ENCODE measurements at regions not wholly inside any gene's neighbourhood (a gene's known extent, or its start where the extent isn't known, plus 50 kb on each side); places are given as distances from the start of the nearest gene placed in this dataset.
"Not testable (repeated sequence)": the region's sequence is repeated elsewhere in the genome, so short reads cannot be mapped to it uniquely, and the experiment has no call there.

- no peak for DNase-seq
Observed at GRCh38 chr10:130352291-130352645, 216.1 kb downstream of the GLRX3 start.

- DNase-seq = no peak
Observed at GRCh38 chr10:130353928-130354572, 217.9 kb downstream of the GLRX3 start.

- no peak for DNase-seq
Observed at GRCh38 chr10:130354573-130354954, 218.4 kb downstream of the GLRX3 start.

DNA sequence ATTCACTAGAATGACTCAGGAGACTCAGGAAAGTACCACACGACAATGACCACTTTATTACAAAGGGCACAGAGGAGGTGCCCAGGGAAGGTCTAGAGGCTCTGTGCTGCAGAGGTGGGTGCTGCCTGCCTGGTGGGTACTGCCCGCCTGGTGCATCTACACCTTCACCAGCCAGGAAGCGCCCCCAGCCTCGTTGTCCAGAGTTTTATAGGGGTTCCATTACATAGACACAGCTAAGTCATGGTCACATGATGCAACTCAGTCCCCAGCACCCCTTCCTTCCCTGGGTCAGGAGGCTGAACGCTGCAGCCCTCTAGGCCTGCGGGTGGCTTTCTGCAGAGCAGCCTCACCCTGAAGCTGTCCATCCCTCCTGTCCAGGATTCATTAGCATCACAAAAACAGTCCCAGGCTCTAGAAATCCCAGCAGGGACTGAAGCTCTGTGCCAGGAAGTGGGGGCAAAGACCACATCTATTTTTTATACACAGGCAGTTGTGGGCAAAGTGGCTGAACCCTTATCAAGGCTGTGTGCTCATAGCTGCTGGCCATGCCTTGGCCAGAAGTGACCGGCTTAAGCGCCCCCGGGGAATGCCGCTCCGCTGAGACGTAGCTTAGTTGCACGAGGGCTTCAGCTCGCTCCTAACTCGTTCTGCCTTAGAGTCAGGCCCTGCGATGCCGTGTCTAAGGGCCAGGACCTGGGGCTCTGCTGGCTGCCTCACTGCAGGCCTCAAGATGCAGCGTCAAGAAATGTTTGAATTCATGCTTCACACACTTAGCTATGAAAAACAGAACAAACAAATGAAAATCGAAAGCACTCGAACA is 219.0 kb downstream of the GLRX3 start:
- no peak for DNase-seq

GRCh38 chr10:130356429-130356828 is 220.2 kb downstream of the GLRX3 start:
- not testable (repeated sequence) for DNase-seq

DNA sequence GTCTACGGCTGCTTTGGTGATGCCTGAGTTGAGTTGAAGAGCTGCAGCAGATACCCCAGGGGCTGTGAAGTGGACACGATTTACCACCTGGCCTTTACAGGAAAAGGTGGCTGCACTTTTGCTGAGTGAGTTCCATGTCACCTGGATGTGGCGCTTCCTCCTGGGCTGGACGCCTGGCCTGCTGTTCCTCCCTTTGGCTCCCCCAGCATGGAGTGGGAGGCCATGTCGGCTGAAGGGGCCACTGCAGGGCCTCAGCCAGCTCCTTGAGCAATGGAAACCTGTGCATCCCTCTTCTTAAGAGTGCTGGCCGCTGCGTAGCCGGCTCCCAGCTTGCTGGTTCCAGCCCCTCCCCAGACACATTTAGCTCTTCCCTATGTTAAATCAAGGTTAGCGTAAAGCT is 221.0 kb downstream of the GLRX3 start:
- no peak for DNase-seq

DNA sequence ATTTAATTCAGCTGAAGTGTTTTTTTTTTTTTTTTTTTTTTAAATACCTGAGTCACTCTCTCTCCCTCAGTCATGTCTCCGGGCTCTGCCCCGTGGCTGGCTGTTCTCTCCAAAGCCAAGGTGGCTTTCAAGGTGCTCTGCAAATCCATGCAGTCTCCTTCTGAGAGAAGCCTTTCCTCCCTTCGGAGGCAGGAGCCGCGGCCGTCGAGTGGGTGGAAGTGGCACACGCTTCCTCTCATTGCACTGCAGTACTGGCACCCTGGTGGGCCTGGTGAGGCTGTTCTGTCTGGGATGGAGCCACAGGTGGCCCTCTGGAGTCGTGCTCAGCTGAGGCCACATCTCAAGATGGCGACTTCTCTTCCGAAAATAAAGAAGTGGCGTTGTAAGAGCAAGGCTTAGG is 221.8 kb downstream of the GLRX3 start:
- DNase-seq = no peak

DNA sequence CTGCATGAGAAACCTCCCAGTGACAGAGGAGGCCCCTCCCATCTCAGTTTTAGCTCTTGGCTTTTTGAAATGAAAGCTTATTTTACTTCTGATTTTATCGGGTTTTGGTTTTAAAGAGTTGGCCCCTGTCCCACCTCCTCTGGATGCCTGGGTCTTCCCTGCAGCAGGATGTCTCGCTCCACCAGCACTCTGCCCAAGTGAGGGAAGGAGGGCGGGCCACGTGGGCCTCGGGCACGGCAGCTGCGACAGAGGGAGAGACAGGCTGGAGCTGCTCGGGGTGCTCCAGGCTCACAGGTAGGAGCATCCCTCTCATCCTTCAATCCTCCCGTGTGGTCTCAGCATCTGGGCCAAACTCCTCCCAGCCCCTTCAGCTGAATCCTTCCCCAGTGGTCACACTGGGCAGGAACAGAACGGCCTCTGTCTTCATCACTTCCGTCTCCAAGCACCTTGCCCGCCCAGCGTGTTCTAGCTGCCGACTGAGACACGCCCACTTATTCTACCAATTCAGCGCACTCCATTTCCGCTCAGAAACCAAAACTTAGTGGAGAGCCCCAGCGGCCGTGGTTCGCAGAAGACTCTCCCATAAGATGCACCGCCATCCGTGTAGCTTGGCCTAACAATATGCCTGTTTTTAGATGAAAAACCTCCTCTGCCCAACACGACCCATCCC is 222.9 kb downstream of the GLRX3 start:
- DNase-seq = no peak

- no peak for DNase-seq
Observed at GRCh38 chr10:130359711-130360110, 223.5 kb downstream of the GLRX3 start.

DNA sequence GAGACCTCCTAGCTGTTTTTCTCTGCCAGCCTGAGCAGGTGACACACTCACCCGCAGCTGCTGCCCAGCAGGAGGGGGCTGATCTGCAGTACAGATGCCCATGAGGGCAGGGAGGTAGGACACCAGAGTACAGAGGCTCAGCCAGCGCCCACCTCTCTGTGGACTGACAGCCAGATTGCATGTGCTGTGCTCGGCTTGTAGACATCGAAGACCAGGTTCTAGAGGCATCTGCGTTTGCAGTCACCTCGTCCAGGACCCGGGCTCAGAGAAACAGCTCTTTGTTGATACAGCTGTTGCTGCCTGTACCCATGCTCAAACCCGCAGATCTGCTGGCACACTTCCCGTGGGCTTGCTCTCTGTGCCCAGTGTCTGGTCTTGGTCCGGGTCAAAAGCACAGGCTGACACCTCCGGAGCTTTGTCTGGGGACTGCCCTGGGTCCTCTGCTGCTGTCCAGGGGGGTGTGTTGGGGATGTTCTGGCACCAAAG is 224.7 kb downstream of the GLRX3 start:
- DNase-seq = no peak

DNA sequence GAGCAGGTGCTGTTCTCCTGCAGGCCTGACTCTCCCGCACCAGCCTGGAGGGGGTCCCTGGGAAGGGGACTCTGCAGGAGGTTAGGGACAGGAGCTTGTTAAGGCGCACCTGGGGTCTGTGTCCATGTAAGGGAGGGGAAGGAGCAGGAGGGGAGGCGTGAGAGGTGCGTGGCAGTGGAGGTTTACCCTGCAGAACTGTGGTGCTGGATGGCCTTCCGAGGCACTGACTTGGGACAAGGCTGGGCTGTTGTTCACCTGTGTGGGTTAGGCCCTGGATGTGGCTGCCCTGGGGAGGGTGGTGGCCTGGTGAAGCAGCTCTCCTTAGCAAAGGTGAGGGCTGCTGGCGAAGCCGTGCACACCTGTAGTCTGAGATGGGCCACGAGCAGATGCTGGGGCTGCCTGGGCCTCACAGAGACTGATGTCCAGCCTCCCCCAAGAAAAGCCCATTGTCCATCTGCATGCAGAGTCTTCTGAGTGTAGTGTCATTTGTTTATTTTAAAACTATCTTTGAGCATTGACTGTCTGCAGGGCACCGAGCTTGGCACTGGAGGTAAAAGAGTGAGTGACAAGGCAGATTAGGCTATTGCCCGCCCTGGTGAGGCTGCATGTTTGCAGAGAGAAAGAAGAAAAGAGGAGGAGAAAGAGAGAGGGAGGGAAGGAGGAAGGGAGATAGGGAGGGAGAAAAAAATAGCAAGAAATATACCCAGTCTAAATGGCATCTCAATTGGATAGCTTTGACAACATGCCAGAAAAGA is 225.3 kb downstream of the GLRX3 start:
- DNase-seq = no peak

DNA sequence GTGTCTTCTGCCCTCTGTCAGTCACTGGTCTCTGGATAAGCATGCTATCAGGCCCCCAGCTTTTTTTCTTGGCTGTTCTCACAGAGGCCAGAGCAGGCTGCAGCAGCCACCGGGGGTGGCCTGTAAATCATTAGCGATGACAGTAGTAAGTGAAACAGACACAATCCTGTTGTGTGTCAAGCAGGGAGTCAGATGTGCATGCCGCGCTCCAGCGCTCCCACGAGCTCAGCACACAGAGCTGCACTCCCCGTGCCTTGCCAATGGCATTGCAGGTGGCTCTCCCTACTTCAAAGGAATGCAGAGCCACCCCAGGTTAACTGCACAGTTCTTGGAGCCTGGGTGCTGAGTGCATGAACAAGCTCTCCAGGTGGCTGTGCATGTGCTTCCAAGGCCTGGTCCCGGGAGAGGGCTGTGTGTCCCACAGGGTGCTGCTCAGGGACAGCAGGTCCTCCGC is 226.1 kb downstream of the GLRX3 start:
- DNase-seq = no peak

GRCh38 chr10:130363051-130363450 is 226.9 kb downstream of the GLRX3 start:
- no peak for DNase-seq

GRCh38 chr10:130363899-130364445 is 227.8 kb downstream of the GLRX3 start:
- DNase-seq = no peak

- DNase-seq = no peak
Observed at GRCh38 chr10:130364631-130365411, 228.6 kb downstream of the GLRX3 start.

DNA sequence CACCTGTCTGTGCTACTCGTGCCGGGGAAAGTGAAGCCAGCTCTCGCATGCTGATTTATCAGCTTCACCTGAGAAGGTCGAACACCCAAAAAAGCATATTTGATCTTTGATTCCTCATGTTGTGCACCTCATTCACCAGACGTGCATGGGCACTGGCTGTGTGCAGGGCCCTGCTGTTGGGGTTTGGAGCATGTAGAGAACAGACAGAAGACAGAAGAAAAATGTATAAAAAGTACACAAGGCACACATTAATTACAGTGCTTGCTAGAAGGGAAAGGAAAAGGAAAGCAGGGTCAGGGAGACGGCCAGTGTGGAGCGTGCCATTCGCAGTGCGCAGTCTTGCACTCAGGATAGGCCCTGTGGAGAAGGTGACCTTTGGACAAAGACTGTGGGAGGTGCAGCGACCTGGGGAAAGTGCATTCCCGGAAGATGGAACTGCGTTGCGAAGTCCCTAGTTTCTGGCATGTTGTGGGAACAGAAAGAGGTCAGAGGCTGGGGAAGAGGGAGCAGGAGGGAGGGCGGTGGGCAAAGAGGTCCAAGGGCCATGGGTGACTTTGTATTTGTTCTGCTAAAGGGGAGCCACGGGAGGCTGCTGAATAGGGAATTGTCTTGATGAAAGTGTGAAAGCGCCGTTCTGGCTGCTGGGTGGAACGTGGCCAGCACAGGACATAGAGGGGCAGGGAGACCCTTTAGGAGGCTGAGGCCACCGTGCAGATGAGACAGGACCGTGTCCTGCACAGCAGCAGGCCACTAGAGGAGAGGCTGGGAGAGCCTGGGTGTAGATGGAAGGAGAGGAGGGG is 232.8 kb downstream of the GLRX3 start:
- no peak for DNase-seq

DNA sequence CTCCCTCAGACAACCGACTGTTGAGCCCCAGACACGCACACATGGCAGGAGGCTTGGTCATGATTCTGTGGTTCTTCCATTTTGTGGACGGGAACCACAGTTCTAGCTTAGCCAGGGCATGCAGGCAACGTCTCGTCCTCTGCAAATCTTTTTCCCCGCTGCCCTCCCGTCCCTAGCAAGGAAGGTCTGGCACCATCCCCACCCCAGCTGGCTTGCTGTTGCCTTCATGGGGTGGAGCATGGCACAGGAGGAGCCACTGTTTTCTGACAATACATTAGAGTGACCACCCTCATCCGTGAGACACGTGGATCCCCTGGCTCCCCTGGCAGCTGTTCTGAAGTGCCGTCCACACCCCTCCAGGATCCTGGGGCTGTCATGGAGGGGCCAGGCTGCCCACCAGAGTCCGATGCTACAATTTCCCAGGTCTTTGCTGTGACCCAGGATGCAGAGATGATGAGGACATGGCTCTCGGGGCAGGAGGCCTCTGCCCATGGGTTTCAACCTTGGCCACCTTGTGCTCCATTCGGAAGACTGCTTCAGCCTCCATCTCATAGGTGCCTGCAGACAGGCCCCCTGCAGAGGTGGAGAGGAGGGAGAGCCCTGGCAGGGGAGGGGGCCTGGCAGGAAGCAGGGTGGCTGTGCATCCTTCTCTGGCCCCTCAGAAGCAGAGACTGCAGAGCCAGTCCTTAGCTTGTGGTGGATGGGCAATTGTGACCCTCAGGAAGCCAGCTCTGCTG is 233.6 kb downstream of the GLRX3 start:
- no peak for DNase-seq

DNA sequence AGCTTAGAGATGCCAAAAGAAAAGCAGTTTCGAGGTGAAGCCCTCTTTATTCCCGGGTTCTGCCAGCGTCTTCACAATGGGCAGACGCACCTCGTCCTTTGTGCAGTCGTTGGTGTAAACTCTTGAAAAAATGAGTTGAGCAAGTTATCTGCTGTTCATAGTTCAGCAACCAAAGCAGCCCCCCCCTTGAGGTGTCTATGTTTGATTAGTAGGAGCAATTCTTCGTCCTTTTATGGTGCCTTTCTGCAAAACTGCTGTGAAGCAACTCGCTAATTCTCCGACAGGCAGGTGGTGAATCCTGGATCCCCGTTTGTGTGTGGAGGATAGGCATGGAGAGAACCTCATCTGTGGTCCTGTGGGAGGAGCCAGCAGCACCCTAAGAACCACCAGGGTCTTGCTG is 234.5 kb downstream of the GLRX3 start:
- DNase-seq = no peak

GRCh38 chr10:130371156-130371555 is 235.0 kb downstream of the GLRX3 start:
- DNase-seq = no peak

- no peak for DNase-seq
Observed at GRCh38 chr10:130371666-130372065, 235.5 kb downstream of the GLRX3 start.

All from hippocampal formation (tissue), 2 donors.